GM20000 (cell line): ENCODE measurements at regions not wholly inside any gene's neighbourhood (a gene's known extent, or its start where the extent isn't known, plus 50 kb on each side); places are given as distances from the start of the nearest gene placed in this dataset.

Experiments used
- DNase-seq: peaks from one replicate; pipeline ENCODE4 v3.0.0; 2012; ENCODE audit warnings: low spot score
- TF ChIP-seq, protein P1 (sequence below): IDR thresholded peaks from 2 replicates; pipeline ENCODE4 v1.5.1; 2012; ENCODE audit warnings: mild to moderate bottlenecking, control low read depth; ENCODE audit errors: extremely low read depth, missing control alignments

DNA sequence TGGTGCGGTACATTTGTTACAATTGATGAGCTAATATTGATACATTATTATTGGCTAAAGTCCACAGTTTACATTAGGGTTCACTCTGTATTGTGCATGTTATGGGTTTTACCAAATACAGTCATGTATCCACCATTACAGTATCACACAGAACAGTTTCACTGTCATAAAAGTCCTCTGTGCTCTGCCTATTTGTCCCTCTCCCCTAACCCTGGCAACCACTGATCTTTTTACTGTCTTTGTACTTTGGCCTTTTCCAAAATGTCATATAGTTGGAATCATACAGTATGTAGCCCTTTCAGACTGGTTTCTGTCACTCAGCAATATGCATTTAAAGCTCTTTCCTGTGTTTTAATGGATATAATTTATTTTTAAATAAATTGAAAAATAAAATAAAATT is 83.1 kb upstream of the SLC4A7 start:
- no peak for DNase-seq
- TF ChIP-seq, protein P1, sequence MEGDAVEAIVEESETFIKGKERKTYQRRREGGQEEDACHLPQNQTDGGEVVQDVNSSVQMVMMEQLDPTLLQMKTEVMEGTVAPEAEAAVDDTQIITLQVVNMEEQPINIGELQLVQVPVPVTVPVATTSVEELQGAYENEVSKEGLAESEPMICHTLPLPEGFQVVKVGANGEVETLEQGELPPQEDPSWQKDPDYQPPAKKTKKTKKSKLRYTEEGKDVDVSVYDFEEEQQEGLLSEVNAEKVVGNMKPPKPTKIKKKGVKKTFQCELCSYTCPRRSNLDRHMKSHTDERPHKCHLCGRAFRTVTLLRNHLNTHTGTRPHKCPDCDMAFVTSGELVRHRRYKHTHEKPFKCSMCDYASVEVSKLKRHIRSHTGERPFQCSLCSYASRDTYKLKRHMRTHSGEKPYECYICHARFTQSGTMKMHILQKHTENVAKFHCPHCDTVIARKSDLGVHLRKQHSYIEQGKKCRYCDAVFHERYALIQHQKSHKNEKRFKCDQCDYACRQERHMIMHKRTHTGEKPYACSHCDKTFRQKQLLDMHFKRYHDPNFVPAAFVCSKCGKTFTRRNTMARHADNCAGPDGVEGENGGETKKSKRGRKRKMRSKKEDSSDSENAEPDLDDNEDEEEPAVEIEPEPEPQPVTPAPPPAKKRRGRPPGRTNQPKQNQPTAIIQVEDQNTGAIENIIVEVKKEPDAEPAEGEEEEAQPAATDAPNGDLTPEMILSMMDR = no peak

DNA sequence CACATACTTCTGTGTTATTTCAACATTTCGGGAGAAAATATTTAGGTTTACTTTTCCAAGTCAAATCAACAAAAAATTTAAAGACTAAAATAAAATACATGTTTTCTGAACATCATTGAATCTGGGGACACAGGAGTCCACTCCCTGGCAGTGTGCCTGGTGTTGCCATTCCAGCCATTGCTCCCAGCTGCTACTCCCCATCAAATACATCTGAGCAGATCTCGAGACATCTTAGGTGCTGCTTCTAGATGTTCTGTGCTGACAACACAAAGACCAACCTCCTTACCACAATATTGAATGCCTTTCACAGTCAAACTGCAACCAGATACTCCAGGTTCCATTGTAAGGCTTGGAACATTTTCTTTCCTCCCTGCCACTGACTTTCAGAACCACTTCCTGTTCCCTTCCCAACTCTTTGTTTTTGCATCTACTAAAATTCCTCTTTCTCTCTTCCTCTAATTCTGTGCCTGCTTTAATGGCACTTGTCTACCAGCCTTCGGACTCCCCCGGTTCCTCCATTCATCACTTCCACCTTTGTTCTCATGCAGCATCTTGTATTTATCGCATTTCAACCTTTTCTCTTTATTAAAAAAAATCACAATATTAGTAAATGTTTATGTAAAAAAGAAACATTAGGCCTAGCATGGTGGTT is 81.1 kb upstream of the SLC4A7 start:
- TF ChIP-seq, protein P1 = no peak
- no peak for DNase-seq

DNA sequence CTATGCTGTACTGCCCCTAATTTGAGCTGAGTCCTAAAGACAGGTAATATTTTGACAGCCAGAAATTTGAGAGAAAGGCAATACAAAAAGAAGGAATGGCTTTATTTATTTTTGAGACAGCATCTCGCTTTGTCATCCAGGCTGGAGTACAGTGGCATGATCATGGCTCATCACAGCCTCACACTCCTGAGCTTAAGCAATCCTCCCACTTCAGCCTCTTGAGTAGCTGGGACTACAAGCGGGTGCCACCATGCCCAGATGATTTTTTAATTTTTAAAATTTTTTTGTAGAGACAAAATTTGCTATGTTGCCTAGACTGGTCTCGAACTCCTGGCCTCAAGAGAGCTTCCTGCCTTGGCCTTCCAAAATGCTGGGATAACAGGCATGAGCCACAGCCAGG is 77.4 kb upstream of the SLC4A7 start:
- no peak for DNase-seq
- TF ChIP-seq, protein P1 = no peak

DNA sequence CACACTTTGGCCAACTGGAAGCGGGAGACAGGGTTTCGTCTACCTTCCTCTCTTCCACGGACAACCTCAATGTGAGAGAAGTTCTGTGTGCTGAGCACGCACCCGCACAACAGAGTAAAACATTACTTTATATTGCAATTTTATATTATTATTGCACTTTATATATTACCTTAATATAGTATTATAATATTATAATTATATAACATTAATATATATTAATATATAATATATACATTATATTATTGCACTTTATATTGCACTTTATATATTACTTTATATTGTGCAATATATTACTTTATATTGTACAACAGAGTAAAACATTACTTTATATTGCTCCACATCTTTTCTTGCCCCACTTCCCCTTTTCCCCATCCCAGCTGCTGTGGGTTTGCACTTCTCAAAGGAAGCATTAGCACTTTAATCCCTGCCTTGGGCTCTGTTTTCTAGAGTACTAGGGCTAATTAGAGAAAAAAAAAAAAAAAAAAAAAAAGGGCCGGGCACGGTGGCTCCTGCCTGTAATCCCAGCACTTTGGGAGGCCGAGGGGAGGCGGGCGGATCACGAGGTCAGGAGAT is 76.4 kb upstream of the SLC4A7 start:
- DNase-seq = no peak
- TF ChIP-seq, protein P1 = no peak

DNA sequence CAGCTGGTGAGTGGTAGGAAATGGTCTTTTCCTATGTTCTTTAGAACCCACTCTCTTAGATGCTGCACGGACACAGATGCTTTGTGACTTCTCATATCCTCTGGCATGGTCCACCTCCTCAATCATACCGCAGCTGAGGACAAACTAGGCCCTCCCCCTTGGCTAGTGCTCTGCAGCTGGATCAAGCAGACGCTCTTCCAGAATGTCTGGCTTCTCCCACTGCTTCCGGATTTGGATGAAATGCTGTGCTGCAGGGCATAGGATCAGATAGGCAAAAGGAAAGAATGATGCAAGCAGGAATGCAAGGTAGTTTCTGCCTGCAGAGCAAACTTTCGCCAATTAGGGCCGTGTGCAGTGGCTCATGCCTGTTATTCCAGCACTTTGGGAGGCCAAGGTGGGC is 75.7 kb upstream of the SLC4A7 start:
- TF ChIP-seq, protein P1 = no peak
- no peak for DNase-seq

DNA sequence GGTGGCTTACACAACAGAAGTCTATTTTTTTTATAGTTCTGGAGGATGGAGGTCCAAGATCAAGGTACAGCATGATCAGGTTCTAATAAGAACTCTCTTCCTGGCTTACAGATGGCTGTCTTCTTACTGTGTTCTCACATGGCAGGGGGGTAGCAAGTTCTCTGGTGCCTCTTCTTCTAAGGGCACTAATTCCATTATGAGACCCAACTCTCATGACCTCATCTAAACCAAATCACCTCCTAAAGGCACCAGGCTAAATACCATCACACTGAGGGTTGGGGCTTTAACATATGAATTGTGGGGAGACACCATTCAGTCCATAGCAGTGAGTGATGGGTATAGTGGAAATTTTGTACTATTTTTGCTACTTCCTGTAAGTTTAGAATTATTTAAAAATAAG is 75.2 kb upstream of the SLC4A7 start:
- TF ChIP-seq, protein P1 = no peak
- no peak for DNase-seq

DNA sequence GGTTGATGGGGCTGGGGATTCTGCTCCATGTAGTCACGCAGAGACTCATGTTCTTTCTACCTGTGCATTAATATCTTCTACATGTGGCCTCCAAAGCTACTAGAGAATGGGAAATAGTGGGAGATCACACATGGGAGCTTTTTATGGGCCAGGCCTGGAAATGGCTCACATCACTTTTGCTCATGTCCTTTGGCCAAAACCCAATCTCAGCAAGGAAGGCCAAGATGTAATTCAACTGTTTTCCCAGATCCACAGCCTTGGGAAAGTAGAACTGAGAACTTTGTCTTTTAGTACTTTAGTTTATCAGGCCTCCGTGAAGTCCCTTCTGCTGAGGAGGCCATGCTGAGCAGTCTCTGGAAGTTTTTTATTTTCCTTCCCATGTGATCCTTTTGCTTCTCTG is 73.2 kb upstream of the SLC4A7 start:
- TF ChIP-seq, protein P1 = no peak
- no peak for DNase-seq
